Hepatocyte (in vitro differentiated cells): ENCODE measurements at regions not wholly inside any gene's neighbourhood (a gene's known extent, or its start where the extent isn't known, plus 50 kb on each side); places are given as distances from the start of the nearest gene placed in this dataset.

Experiments used
- DNase-seq: peaks from one replicate; pipeline ENCODE4 v3.0.0-alpha.2; 2016; ENCODE audit warnings: low spot score
- H2AFZ ChIP-seq: fragments of 200-600 bp; sonication (generic); 2 replicates; pipeline ENCODE4 v1.6.0; 2016; ENCODE audit warnings: antibody characterized with exemption, mild to moderate bottlenecking
- H3K27ac ChIP-seq: fragments of 200-600 bp; sonication (generic); 2 replicates; pipeline ENCODE4 v1.5.1; 2016; ENCODE audit warnings: mild to moderate bottlenecking
- H3K27me3 ChIP-seq: fragments of 200-600 bp; sonication (generic); 2 replicates; pipeline ENCODE4 v1.6.1; 2016
- H3K36me3 ChIP-seq: fragments of 200-600 bp; sonication (generic); replicated peaks from 2 replicates; pipeline ENCODE4 v1.5.1; 2016; ENCODE audit warnings: low read depth; ENCODE audit not compliant: insufficient read depth
- H3K4me1 ChIP-seq: fragments of 200-600 bp; sonication (generic); 2 replicates; pipeline ENCODE4 v1.5.1; 2016; ENCODE audit warnings: mild to moderate bottlenecking, moderate library complexity; ENCODE audit not compliant: insufficient read depth
- H3K4me2 ChIP-seq: fragments of 200-600 bp; sonication (generic); 2 replicates; pipeline ENCODE4 v1.6.0; 2016
- H3K4me3 ChIP-seq: fragments of 200-600 bp; sonication (generic); 2 replicates; pipeline ENCODE4 v1.5.1; 2016; ENCODE audit warnings: mild to moderate bottlenecking
- H3K79me2 ChIP-seq: fragments of 200-600 bp; sonication (generic); 2 replicates; pipeline ENCODE4 v1.6.0; 2017; ENCODE audit warnings: mild to moderate bottlenecking
- H3K9me2 ChIP-seq: fragments of 200-600 bp; sonication (generic); replicated peaks from 2 replicates; pipeline ENCODE4 v1.6.0; 2017; ENCODE audit warnings: mild to moderate bottlenecking; ENCODE audit not compliant: insufficient read depth
- H3K9me3 ChIP-seq: fragments of 200-600 bp; sonication (generic); 2 replicates; pipeline ENCODE4 v1.5.1; 2016; ENCODE audit warnings: low read depth, mild to moderate bottlenecking
- H4K20me1 ChIP-seq: fragments of 200-600 bp; sonication (generic); 2 replicates; pipeline ENCODE4 v1.6.0; 2016; ENCODE audit warnings: mild to moderate bottlenecking; ENCODE audit not compliant: insufficient read depth, poor library complexity, severe bottlenecking
- CTCF ChIP-seq: fragments of 200-600 bp; sonication (generic); IDR thresholded peaks from 2 replicates; pipeline ENCODE4 v1.5.1; 2016; ENCODE audit warnings: antibody characterized with exemption, mild to moderate bottlenecking; ENCODE audit not compliant: poor library complexity
- EZH2 ChIP-seq: fragments of 200-600 bp; sonication (generic); IDR thresholded peaks from 2 replicates; pipeline ENCODE4 v1.6.1; 2016; ENCODE audit warnings: antibody characterized with exemption, mild to moderate bottlenecking, borderline replicate concordance
- EZH2phosphoT487 ChIP-seq: fragments of 200-600 bp; sonication (generic); IDR thresholded peaks from one replicate; pipeline ENCODE4 v1.6.1; 2018; ENCODE audit warnings: antibody characterized with exemption, mild to moderate bottlenecking, low read depth, moderate library complexity; ENCODE audit not compliant: unreplicated experiment, severe bottlenecking
- WGBS: methylation state at CpG from one replicate; pipeline ENCODE4 v1.1.6; 2016; ENCODE audit warnings: low lambda C conversion rate; ENCODE audit errors: missing lambda C conversion rate; 5-methylcytosine and 5-hydroxymethylcytosine counted together

- Histone ChIP-seq H2AFZ (no peak overlapping the region), H3K36me3 (no peaks in the 10 kb centered on the region), H3K27me3 (no peaks in the 10 kb centered on the region), H4K20me1 (no peaks in the 10 kb centered on the region), H3K9me2 (no peaks in the 10 kb centered on the region), H3K4me2 (no peak overlapping the region), H3K4me3 (no peak overlapping the region), H3K27ac (no peak overlapping the region), H3K4me1 (no peaks in the 10 kb centered on the region), H3K79me2 (no peaks in the 10 kb centered on the region), H3K9me3 (no peaks in the 10 kb centered on the region)
- TF ChIP-seq CTCF (no peak), EZH2phosphoT487 (no peak), EZH2 (no peak)
- no peak for DNase-seq
- 21% methylated on average over 2 of the region's 2 CpGs for WGBS
These were observed 204.3 kb upstream of the TLL1 start for GRCh38 chr4:165668694-165669093.

- H3K27me3 ChIP-seq: no peaks in the 10 kb centered on the region
- H2AFZ ChIP-seq: no peak overlapping the region
- no peak overlapping the region for H3K4me2 ChIP-seq
- H3K36me3 ChIP-seq: no peaks in the 10 kb centered on the region
- no peaks in the 10 kb centered on the region for H3K4me1 ChIP-seq
- H3K9me3 ChIP-seq: no peaks in the 10 kb centered on the region
- no peak for DNase-seq
- WGBS: 95% methylated on average over 8 of the region's 8 CpGs
- H3K79me2 ChIP-seq: no peaks in the 10 kb centered on the region
- H3K9me2 ChIP-seq: no peaks in the 10 kb centered on the region
- no peak for TF ChIP-seq EZH2
- no peak for TF ChIP-seq CTCF
- TF ChIP-seq EZH2phosphoT487: no peak
- H4K20me1 ChIP-seq: no peaks in the 10 kb centered on the region
- H3K27ac ChIP-seq: no peak overlapping the region
- no peak overlapping the region for H3K4me3 ChIP-seq
These were observed 196.0 kb upstream of the TLL1 start for GRCh38 chr4:165677081-165677480.

GRCh38 chr4:165678236-165678935 is 194.7 kb upstream of the TLL1 start:
- H4K20me1 ChIP-seq: no peaks in the 10 kb centered on the region
- H3K9me2 ChIP-seq: no peaks in the 10 kb centered on the region
- H3K4me2 ChIP-seq: no peak overlapping the region
- H3K4me1 ChIP-seq: no peaks in the 10 kb centered on the region
- H3K79me2 ChIP-seq: no peaks in the 10 kb centered on the region
- H2AFZ ChIP-seq: no peak overlapping the region
- H3K36me3 ChIP-seq: no peaks in the 10 kb centered on the region
- H3K27ac ChIP-seq: no peak overlapping the region
- TF ChIP-seq EZH2: no peak
- TF ChIP-seq EZH2phosphoT487: no peak
- no peak for TF ChIP-seq CTCF
- WGBS: 78% methylated on average over 6 of the region's 6 CpGs
- DNase-seq: no peak
- H3K27me3 ChIP-seq: no peaks in the 10 kb centered on the region
- H3K4me3 ChIP-seq: no peak overlapping the region
- no peaks in the 10 kb centered on the region for H3K9me3 ChIP-seq

GRCh38 chr4:165678936-165679325 is 194.1 kb upstream of the TLL1 start:
- no peaks in the 10 kb centered on the region for H4K20me1 ChIP-seq
- no peaks in the 10 kb centered on the region for H3K36me3 ChIP-seq
- H3K9me3 ChIP-seq: no peaks in the 10 kb centered on the region
- no peak for DNase-seq
- H3K4me2 ChIP-seq: no peak overlapping the region
- H3K4me1 ChIP-seq: no peaks in the 10 kb centered on the region
- H3K9me2 ChIP-seq: no peaks in the 10 kb centered on the region
- no peaks in the 10 kb centered on the region for H3K79me2 ChIP-seq
- H3K4me3 ChIP-seq: no peak overlapping the region
- WGBS: 90% methylated on average over 1 of the region's 1 CpG
- no peak overlapping the region for H2AFZ ChIP-seq
- H3K27ac ChIP-seq: no peak overlapping the region
- TF ChIP-seq EZH2phosphoT487 (no peak), CTCF (no peak), EZH2 (no peak)
- no peaks in the 10 kb centered on the region for H3K27me3 ChIP-seq
